Right renal cortex interstitium (tissue), 3 donors: ENCODE measurements at regions not wholly inside any gene's neighbourhood (a gene's known extent, or its start where the extent isn't known, plus 50 kb on each side); places are given as distances from the start of the nearest gene placed in this dataset.

ENCODE experiments used
- DNase-seq, 3 donors: peaks; one replicate each; pipeline ENCODE4 v3.0.0-alpha.2; 2013; ENCODE audit warnings: low read depth in 3 of 3, low spot score in 2 of 3

DNA sequence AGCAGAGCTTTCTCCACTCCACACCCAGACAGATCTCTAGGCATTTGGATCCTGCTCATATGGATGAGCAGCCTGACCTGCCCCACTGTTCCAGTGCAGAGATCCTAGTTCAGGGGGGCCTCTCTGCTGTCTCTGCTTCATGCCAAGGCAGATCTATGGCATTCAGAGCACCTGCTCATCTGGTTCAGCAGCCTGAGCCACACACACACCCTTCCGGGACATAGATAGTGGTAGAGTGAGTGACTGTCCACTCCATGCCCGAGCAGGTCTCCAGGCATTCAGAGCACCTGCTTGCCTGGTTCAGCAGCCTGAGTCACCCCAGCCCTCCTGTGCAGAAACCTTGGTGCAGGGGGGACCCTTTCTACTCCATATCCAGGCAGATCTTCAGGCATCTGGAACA is 54.3 kb upstream of the ZNF800 start:
- DNase-seq = no peak
